Esophagus muscularis mucosa (tissue), 4 donors: ENCODE measurements at regions not wholly inside any gene's neighbourhood (a gene's known extent, or its start where the extent isn't known, plus 50 kb on each side); places are given as distances from the start of the nearest gene placed in this dataset.

ENCODE experiments used
- EP300 ChIP-seq: sonication (generic); formaldehyde crosslinking; IDR thresholded peaks from one replicate; pipeline ENCODE4 v1.6.1; 2017; ENCODE audit warnings: antibody characterized with exemption
- POLR2A ChIP-seq: fragments of 450-650 bp; IDR thresholded peaks from one replicate; pipeline ENCODE4 v1.6.1; 2017; ENCODE audit warnings: antibody characterized with exemption, moderate library complexity, mild to moderate bottlenecking, low read depth
- POLR2AphosphoS5 ChIP-seq, 2 donors: sonication (generic); formaldehyde crosslinking; IDR thresholded peaks; one replicate each; pipeline ENCODE4 v1.6.1; 2017; ENCODE audit warnings: antibody characterized with exemption in 2 of 2
- TF ChIP-seq, protein P1 (sequence below), 3 experiments: fragments of 200-600 bp in 2 of 3; fragments of 450-650 bp in 1 of 3; sonication (generic) in 2 of 3; IDR thresholded peaks; one replicate each; pipeline ENCODE4 v1.5.1; 2017 to 2019; ENCODE audit warnings: antibody characterized with exemption in 3 of 3, mild to moderate bottlenecking in 2 of 3, moderate library complexity in 1 of 3

GRCh38 chr10:110399965-110400933 lies 95.5 kb upstream of the SMNDC1 start:
- TF ChIP-seq, protein P1, sequence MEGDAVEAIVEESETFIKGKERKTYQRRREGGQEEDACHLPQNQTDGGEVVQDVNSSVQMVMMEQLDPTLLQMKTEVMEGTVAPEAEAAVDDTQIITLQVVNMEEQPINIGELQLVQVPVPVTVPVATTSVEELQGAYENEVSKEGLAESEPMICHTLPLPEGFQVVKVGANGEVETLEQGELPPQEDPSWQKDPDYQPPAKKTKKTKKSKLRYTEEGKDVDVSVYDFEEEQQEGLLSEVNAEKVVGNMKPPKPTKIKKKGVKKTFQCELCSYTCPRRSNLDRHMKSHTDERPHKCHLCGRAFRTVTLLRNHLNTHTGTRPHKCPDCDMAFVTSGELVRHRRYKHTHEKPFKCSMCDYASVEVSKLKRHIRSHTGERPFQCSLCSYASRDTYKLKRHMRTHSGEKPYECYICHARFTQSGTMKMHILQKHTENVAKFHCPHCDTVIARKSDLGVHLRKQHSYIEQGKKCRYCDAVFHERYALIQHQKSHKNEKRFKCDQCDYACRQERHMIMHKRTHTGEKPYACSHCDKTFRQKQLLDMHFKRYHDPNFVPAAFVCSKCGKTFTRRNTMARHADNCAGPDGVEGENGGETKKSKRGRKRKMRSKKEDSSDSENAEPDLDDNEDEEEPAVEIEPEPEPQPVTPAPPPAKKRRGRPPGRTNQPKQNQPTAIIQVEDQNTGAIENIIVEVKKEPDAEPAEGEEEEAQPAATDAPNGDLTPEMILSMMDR (IDR thresholded peaks at IDR 0.05): no peak
- TF ChIP-seq EP300 (no peak), POLR2A (no peak), POLR2AphosphoS5 (IDR thresholded peaks at IDR 0.05) (no peak)
